GM23248 (cell line): ENCODE measurements at regions not wholly inside any gene's neighbourhood (a gene's known extent, or its start where the extent isn't known, plus 50 kb on each side); places are given as distances from the start of the nearest gene placed in this dataset.

Experiments used
- DNase-seq: peaks from one replicate; pipeline ENCODE4 v3.0.0-alpha.2; 2015
- H2AFZ ChIP-seq: fragments of 200-600 bp; sonication (generic); 2 replicates; pipeline ENCODE4 v1.6.1; 2016; ENCODE audit warnings: antibody characterized with exemption
- H3F3A ChIP-seq: fragments of 200-600 bp; sonication (generic); 2 replicates; pipeline ENCODE4 v1.6.1; 2016; ENCODE audit warnings: mild to moderate bottlenecking, antibody characterized with exemption, mixed run types; ENCODE audit not compliant: insufficient read depth
- H3K27ac ChIP-seq: fragments of 200-600 bp; sonication (generic); 2 replicates; pipeline ENCODE4 v1.5.1; 2016; ENCODE audit warnings: mild to moderate bottlenecking
- H3K27me3 ChIP-seq: fragments of 200-600 bp; sonication (generic); replicated peaks from 2 replicates; pipeline ENCODE4 v1.6.1; 2016; ENCODE audit warnings: mild to moderate bottlenecking; ENCODE audit not compliant: insufficient read depth
- H3K36me3 ChIP-seq: fragments of 200-600 bp; sonication (generic); 2 replicates; pipeline ENCODE4 v1.6.1; 2016; ENCODE audit warnings: low read depth, mild to moderate bottlenecking
- H3K4me1 ChIP-seq: fragments of 200-600 bp; sonication (generic); 2 replicates; pipeline ENCODE4 v1.6.1; 2016; ENCODE audit warnings: mild to moderate bottlenecking; ENCODE audit not compliant: insufficient read depth
- H3K4me2 ChIP-seq: fragments of 200-600 bp; sonication (generic); one replicate; pipeline ENCODE4 v1.6.1; 2016; ENCODE audit warnings: mild to moderate bottlenecking; ENCODE audit not compliant: unreplicated experiment
- H3K4me3 ChIP-seq: fragments of 200-600 bp; sonication (generic); 2 replicates; pipeline ENCODE4 v1.5.1; 2016; ENCODE audit warnings: mild to moderate bottlenecking
- H3K79me2 ChIP-seq: fragments of 200-600 bp; sonication (generic); 2 replicates; pipeline ENCODE4 v1.6.1; 2016; ENCODE audit warnings: mild to moderate bottlenecking; ENCODE audit not compliant: insufficient read depth
- H3K9ac ChIP-seq: fragments of 200-600 bp; sonication (generic); 2 replicates; pipeline ENCODE4 v1.6.1; 2016; ENCODE audit warnings: mild to moderate bottlenecking
- H3K9me2 ChIP-seq: fragments of 200-600 bp; sonication (generic); 2 replicates; pipeline ENCODE4 v1.6.1; 2016; ENCODE audit warnings: mixed run types, mild to moderate bottlenecking, moderate library complexity; ENCODE audit not compliant: insufficient read depth
- H3K9me3 ChIP-seq: fragments of 200-600 bp; sonication (generic); one replicate; pipeline ENCODE4 v1.6.1; 2017; ENCODE audit warnings: low read depth
- H4K20me1 ChIP-seq: fragments of 200-600 bp; sonication (generic); 2 replicates; pipeline ENCODE4 v1.6.0; 2016; ENCODE audit not compliant: insufficient read depth
- EZH2 ChIP-seq: fragments of 200-600 bp; sonication (generic); IDR thresholded peaks from 2 replicates; pipeline ENCODE4 v1.6.1; 2018; ENCODE audit warnings: antibody characterized with exemption, mild to moderate bottlenecking; ENCODE audit not compliant: insufficient read depth, poor library complexity, severe bottlenecking
- EZH2phosphoT487 ChIP-seq: fragments of 200-600 bp; sonication (generic); IDR thresholded peaks from 2 replicates; pipeline ENCODE4 v1.6.1; 2018; ENCODE audit warnings: antibody characterized with exemption, moderate library complexity, mild to moderate bottlenecking, low read depth; ENCODE audit not compliant: insufficient read depth
- WGBS, 2 experiments: methylation state at CpG; one replicate each; pipeline ENCODE4 v1.1.6; 2015 to 2017; ENCODE audit warnings: low lambda C conversion rate in 2 of 2, low coverage in 1 of 2; ENCODE audit errors: missing lambda C conversion rate in 2 of 2; 5-methylcytosine and 5-hydroxymethylcytosine counted together
- in situ Hi-C: fragments of 300-500 bp; cut with MboI; formaldehyde crosslinking; loops from 2 replicates; pipeline ENCODE4 v1.15.0; 2020

DNA sequence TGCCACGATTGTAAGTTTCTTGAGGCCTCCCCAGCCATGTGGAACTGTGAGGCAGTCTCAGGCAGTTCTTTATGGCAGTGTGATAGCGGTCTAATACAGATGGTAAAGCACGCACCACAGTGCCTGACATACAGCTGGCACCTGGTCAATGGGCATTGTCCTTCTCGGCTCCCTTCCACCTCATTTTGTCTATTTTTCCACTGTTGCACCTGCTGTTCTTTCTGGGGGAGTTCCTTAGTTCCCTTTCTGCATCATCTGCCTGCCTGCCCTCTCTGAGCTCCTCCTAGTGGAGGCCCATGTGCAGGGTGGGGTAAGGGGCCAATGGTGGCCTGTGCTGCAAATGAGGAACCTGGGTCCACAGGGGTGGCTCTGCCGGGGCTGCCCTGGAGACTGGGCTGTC is 157.6 kb downstream of the LPIN1 start:
- no peak for DNase-seq
- peaks cover 4% of the 10 kb centered on the region; the same call in 1 of the 2 replicates for H3F3A ChIP-seq
- no peak overlapping the region for H2AFZ ChIP-seq
- no peak overlapping the region for H3K27ac ChIP-seq
- no peaks in the 10 kb centered on the region for H3K4me1 ChIP-seq
- 0 out of 2 replicates have a peak, but pooled peaks cover 4% of the 10 kb centered on the region for H3K27me3 ChIP-seq
- H3K9ac ChIP-seq, result no peak overlapping the region
- 47 to 61% methylated on average over 5 of the region's 5 CpGs for WGBS, 2 experiments
- in situ Hi-C loops, result no loop called here
- H3K9me3 ChIP-seq, result no peaks in the 10 kb centered on the region
- no peaks in the 10 kb centered on the region for H3K79me2 ChIP-seq
- H4K20me1 ChIP-seq, result no peaks in the 10 kb centered on the region
- no peak overlapping the region for H3K4me3 ChIP-seq
- TF ChIP-seq EZH2 (no peak), EZH2phosphoT487 (no peak)
- no peaks in the 10 kb centered on the region for H3K36me3 ChIP-seq
- no peak overlapping the region for H3K4me2 ChIP-seq
- no peaks in the 10 kb centered on the region for H3K9me2 ChIP-seq

DNA sequence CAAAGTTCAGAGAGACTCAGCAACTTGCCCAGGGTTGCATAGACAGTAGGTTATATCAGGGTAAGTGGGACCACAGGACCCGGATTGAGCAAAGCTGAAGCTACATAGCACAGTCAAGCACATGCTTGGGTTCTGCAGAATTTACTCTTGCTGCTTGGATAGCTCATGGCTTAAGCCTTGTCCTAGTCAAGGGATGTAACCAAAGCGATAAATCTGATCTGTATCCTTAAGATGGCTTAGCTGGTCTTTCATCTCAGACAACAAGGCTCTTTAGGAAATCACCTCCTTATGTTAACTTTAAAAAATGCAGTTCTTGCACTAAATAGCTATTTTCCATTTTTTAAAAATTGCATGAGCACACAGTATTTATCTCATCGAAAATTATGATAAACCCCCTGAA is 158.5 kb downstream of the LPIN1 start:
- TF ChIP-seq EZH2 (no peak), EZH2phosphoT487 (no peak)
- Histone ChIP-seq H3K4me1 (no peaks in the 10 kb centered on the region), H3K4me2 (no peak overlapping the region), H3K27me3 (0 out of 2 replicates have a peak, but pooled peaks cover 4% of the 10 kb centered on the region), H3K27ac (no peak overlapping the region), H3K79me2 (no peaks in the 10 kb centered on the region), H2AFZ (no peak overlapping the region), H3F3A (peaks cover under 1% of the 10 kb centered on the region; the same call in 1 of the 2 replicates), H3K4me3 (no peak overlapping the region), H3K36me3 (no peaks in the 10 kb centered on the region), H4K20me1 (no peaks in the 10 kb centered on the region), H3K9me2 (no peaks in the 10 kb centered on the region), H3K9ac (no peak overlapping the region), H3K9me3 (no peaks in the 10 kb centered on the region)
- in situ Hi-C loops, result no loop called here
- DNase-seq, result no peak
- WGBS, 2 experiments, result 37 to 39% methylated on average over 3 of the region's 3 CpGs

DNA sequence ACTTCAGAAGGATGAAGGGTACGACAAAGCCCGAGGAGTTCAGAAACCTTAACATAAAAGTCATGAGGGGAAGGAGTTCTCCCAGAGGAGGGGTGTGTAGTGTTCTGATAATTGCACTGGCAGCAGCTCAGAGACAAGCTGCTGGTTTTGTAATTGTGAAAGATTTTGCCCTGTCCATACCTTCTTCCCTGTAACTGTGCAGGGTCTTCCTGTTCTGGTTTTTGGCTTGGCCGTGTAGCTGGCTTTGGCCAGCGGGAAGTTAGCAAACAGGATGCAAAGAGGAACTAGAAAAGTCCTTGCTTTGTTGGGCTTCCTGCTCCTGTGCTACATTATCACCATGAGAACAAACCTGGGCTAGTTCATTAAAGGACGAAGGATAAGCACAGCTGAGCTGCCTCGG is 160.8 kb downstream of the LPIN1 start:
- DNase-seq, result no peak
- H3K4me3 ChIP-seq, result no peak overlapping the region
- WGBS, 2 experiments, result 81% methylated on average over 6 of the region's 6 CpGs
- no peaks in the 10 kb centered on the region for H3K9me3 ChIP-seq
- TF ChIP-seq EZH2phosphoT487, result no peak
- TF ChIP-seq EZH2, result no peak
- no peak overlapping the region for H3K9ac ChIP-seq
- H3K4me2 ChIP-seq, result no peak overlapping the region
- H2AFZ ChIP-seq, result no peak overlapping the region
- H3K27me3 ChIP-seq, result 0 out of 2 replicates have a peak, but pooled peaks cover 4% of the 10 kb centered on the region
- no peaks in the 10 kb centered on the region for H3K4me1 ChIP-seq
- no peaks in the 10 kb centered on the region for H3K36me3 ChIP-seq
- H4K20me1 ChIP-seq, result no peaks in the 10 kb centered on the region
- no peaks in the 10 kb centered on the region for H3K79me2 ChIP-seq
- no peaks in the 10 kb centered on the region for H3F3A ChIP-seq
- in situ Hi-C loops, result no loop called here
- H3K9me2 ChIP-seq, result no peaks in the 10 kb centered on the region
- H3K27ac ChIP-seq, result no peak overlapping the region

DNA sequence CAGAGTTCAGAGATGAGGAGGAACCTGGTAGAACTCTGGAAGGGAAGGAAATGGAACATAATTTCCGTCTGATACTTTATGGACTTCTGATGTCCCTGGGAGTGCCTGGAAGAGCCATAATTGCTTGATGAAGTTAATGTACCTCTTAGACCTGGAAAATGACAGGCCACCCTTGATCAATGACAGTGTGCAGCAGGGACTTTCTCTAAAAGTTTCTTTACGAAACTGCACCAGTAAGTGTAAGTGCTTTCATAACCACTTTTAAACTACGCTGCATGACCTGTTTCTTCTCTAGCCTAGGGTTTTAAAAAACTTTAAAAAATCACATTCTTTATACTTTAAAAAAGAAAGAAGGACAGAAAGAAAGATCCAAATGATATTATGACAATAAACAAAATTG is 164.5 kb downstream of the LPIN1 start:
- Histone ChIP-seq H3K27ac (no peak overlapping the region), H4K20me1 (no peaks in the 10 kb centered on the region), H3K27me3 (peaks cover 5% of the 10 kb centered on the region), H3F3A (no peaks in the 10 kb centered on the region), H3K36me3 (no peaks in the 10 kb centered on the region), H3K9me2 (no peaks in the 10 kb centered on the region), H3K9me3 (no peaks in the 10 kb centered on the region), H3K79me2 (no peaks in the 10 kb centered on the region), H3K4me1 (no peaks in the 10 kb centered on the region), H3K4me3 (no peak overlapping the region), H3K4me2 (no peak overlapping the region), H3K9ac (no peak overlapping the region), H2AFZ (no peak overlapping the region)
- 64 to 71% methylated on average over 3 of the region's 3 CpGs for WGBS, 2 experiments
- no peak for TF ChIP-seq EZH2phosphoT487
- TF ChIP-seq EZH2, result no peak
- in situ Hi-C loops, result no loop called here
- no peak for DNase-seq

DNA sequence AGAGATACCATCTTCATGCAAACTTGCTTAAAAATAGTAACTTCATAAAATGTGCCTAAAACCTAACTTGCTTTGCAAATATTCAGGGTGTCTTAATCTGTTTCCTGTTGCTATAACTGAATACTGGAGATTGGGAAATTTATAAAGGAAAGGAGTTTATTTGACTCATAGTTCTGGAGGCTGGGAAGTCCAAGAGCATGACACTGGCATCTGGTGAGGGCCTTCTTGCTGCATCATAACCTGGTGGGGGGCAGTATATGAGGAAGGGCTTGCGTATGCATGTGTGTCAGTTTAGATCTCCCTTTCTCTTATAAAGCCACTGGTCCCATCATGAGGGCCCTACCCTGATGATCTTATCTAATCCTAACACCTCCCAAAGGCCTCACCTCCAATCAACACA is 166.5 kb downstream of the LPIN1 start:
- peaks cover 18% of the 10 kb centered on the region for H3K27me3 ChIP-seq
- H3K9me3 ChIP-seq, result no peaks in the 10 kb centered on the region
- no peak overlapping the region for H2AFZ ChIP-seq
- no peaks in the 10 kb centered on the region for H4K20me1 ChIP-seq
- no peaks in the 10 kb centered on the region for H3K36me3 ChIP-seq
- no peaks in the 10 kb centered on the region for H3K9me2 ChIP-seq
- H3K4me1 ChIP-seq, result no peaks in the 10 kb centered on the region
- in situ Hi-C loops, result no loop called here
- no peak overlapping the region for H3K4me3 ChIP-seq
- H3K4me2 ChIP-seq, result no peak overlapping the region
- WGBS, 2 experiments, result 79 to 82% methylated on average over 1 of the region's 1 CpG
- no peak overlapping the region for H3K27ac ChIP-seq
- TF ChIP-seq EZH2 (no peak), EZH2phosphoT487 (no peak)
- no peaks in the 10 kb centered on the region for H3K79me2 ChIP-seq
- no peaks in the 10 kb centered on the region for H3F3A ChIP-seq
- DNase-seq, result no peak
- no peak overlapping the region for H3K9ac ChIP-seq
